ENCODE measurements at regions not wholly inside any gene's neighbourhood (a gene's known extent, or its start where the extent isn't known, plus 50 kb on each side); places are given as distances from the start of the nearest gene placed in this dataset.

- H3K27me3 Mint-ChIP-seq (ENCODE audit: insufficient read depth, low read depth): peaks cover 2% of the 10 kb centered on the region
- Histone ChIP-seq H3K27ac (no peak overlapping the region), H3K4me2 (no peak overlapping the region), H3K9me3 (ENCODE audit: low read depth) (no peaks in the 10 kb centered on the region), H4K20me1 (ENCODE audit: low read depth) (no peaks in the 10 kb centered on the region), H2AFZ (replicated peaks) (peak overlapping the region; percentile 3), H3K9ac (no peak overlapping the region), H3K4me1 (no peaks in the 10 kb centered on the region), H3K4me3 (no peak overlapping the region), H3K27me3 (no peaks in the 10 kb centered on the region), H3K36me3 (no peaks in the 10 kb centered on the region), H3K79me2 (ENCODE audit: low read depth) (no peaks in the 10 kb centered on the region), H3F3A (ENCODE audit: low read depth) (no peaks in the 10 kb centered on the region)
- H3K27ac Mint-ChIP-seq: no peak overlapping the region
- TF ChIP-seq EZH2phosphoT487 (IDR thresholded peaks at IDR 0.05) (no peak), EZH2 (IDR thresholded peaks at IDR 0.05) (no peak), CTCF (IDR thresholded peaks at IDR 0.05) (no peak)
- H3K36me3 Mint-ChIP-seq: no peaks in the 10 kb centered on the region
- H3K4me1 Mint-ChIP-seq: no peaks in the 10 kb centered on the region
- H3K4me3 Mint-ChIP-seq: no peak overlapping the region
- no peaks in the 10 kb centered on the region for H3K9me3 Mint-ChIP-seq
- no peak for DNase-seq (ENCODE audit: low spot score)
Measured at GRCh38 chr13:40016953-40017660, 361.6 kb downstream of the COG6 start.

GRCh38 chr13:40017662-40018262, 362.3 kb downstream of the COG6 start:
- H3K27me3 Mint-ChIP-seq (ENCODE audit: insufficient read depth, low read depth): peaks cover 2% of the 10 kb centered on the region
- no peaks in the 10 kb centered on the region for H3K4me1 Mint-ChIP-seq
- Histone ChIP-seq H3K27me3 (no peaks in the 10 kb centered on the region), H3F3A (ENCODE audit: low read depth) (no peaks in the 10 kb centered on the region), H3K9ac (no peak overlapping the region), H3K79me2 (ENCODE audit: low read depth) (no peaks in the 10 kb centered on the region), H3K4me2 (no peak overlapping the region), H3K4me3 (no peak overlapping the region), H3K27ac (no peak overlapping the region), H4K20me1 (ENCODE audit: low read depth) (no peaks in the 10 kb centered on the region), H3K9me3 (ENCODE audit: low read depth) (no peaks in the 10 kb centered on the region), H3K4me1 (no peaks in the 10 kb centered on the region), H3K36me3 (no peaks in the 10 kb centered on the region), H2AFZ (replicated peaks) (peak overlapping the region; percentile 3)
- H3K27ac Mint-ChIP-seq: no peak overlapping the region
- no peaks in the 10 kb centered on the region for H3K9me3 Mint-ChIP-seq
- no peak for TF ChIP-seq EZH2 (IDR thresholded peaks at IDR 0.05)
- no peak for TF ChIP-seq EZH2phosphoT487 (IDR thresholded peaks at IDR 0.05)
- no peak for TF ChIP-seq CTCF (IDR thresholded peaks at IDR 0.05)
- H3K4me3 Mint-ChIP-seq: no peak overlapping the region
- peak; percentile 20 for DNase-seq (ENCODE audit: low spot score)
- no peaks in the 10 kb centered on the region for H3K36me3 Mint-ChIP-seq

GRCh38 chr13:40023595-40024203, 368.2 kb downstream of the COG6 start:
- H3K9me3 Mint-ChIP-seq: peaks cover 3% of the 10 kb centered on the region
- no peaks in the 10 kb centered on the region for H3K4me1 Mint-ChIP-seq
- H3K27ac Mint-ChIP-seq: no peak overlapping the region
- Histone ChIP-seq H3K79me2 (ENCODE audit: low read depth) (no peaks in the 10 kb centered on the region), H3K36me3 (no peaks in the 10 kb centered on the region), H3K27ac (no peak overlapping the region), H3K4me2 (no peak overlapping the region), H3K4me1 (no peaks in the 10 kb centered on the region), H3K9ac (no peak overlapping the region), H3K4me3 (no peak overlapping the region), H2AFZ (replicated peaks) (no peak overlapping the region), H3F3A (ENCODE audit: low read depth) (no peaks in the 10 kb centered on the region), H3K9me3 (ENCODE audit: low read depth) (no peaks in the 10 kb centered on the region), H4K20me1 (ENCODE audit: low read depth) (no peaks in the 10 kb centered on the region), H3K27me3 (no peaks in the 10 kb centered on the region)
- H3K27me3 Mint-ChIP-seq (ENCODE audit: insufficient read depth, low read depth): peaks cover 5% of the 10 kb centered on the region
- DNase-seq (ENCODE audit: low spot score): no peak
- H3K4me3 Mint-ChIP-seq: no peak overlapping the region
- no peaks in the 10 kb centered on the region for H3K36me3 Mint-ChIP-seq
- no peak for TF ChIP-seq EZH2 (IDR thresholded peaks at IDR 0.05)
- TF ChIP-seq EZH2phosphoT487 (IDR thresholded peaks at IDR 0.05): no peak
- no peak for TF ChIP-seq CTCF (IDR thresholded peaks at IDR 0.05)
